ENCODE measurements at regions not wholly inside any gene's neighbourhood (a gene's known extent, or its start where the extent isn't known, plus 50 kb on each side); places are given as distances from the start of the nearest gene placed in this dataset.

- no peak overlapping the region for H3K27ac ChIP-seq (ENCODE audit: low read depth, low read length)
- no peak overlapping the region for H3K9ac ChIP-seq (ENCODE audit: low read depth in 1 of 3, low read length in 3 of 3)
- H3K9me3 ChIP-seq (ENCODE audit: control insufficient read depth in 3 of 3, low read length in 3 of 3): no peaks in the 10 kb centered on the region
- H3K4me3 ChIP-seq (ENCODE audit: low read length in 3 of 3): no peak overlapping the region
- no peaks in the 10 kb centered on the region for H3K4me1 ChIP-seq (ENCODE audit: control insufficient read depth in 3 of 3, insufficient read depth in 3 of 3, low read length in 3 of 3)
- H3K27me3 ChIP-seq (ENCODE audit: control insufficient read depth in 3 of 3, insufficient read depth in 3 of 3, low read length in 3 of 3): no peaks in the 10 kb centered on the region
- H3K36me3 ChIP-seq (ENCODE audit: control insufficient read depth in 3 of 3, insufficient read depth in 3 of 3, low read length in 3 of 3): no peaks in the 10 kb centered on the region
Measured at GRCh38 chr2:183926433-183926832, 671.9 kb upstream of the ZNF804A start.

- no peaks in the 10 kb centered on the region for H3K9me3 ChIP-seq (ENCODE audit: control insufficient read depth in 3 of 3, low read length in 3 of 3)
- no peaks in the 10 kb centered on the region for H3K4me1 ChIP-seq (ENCODE audit: control insufficient read depth in 3 of 3, insufficient read depth in 3 of 3, low read length in 3 of 3)
- H3K36me3 ChIP-seq (ENCODE audit: control insufficient read depth in 3 of 3, insufficient read depth in 3 of 3, low read length in 3 of 3): no peaks in the 10 kb centered on the region
- no peaks in the 10 kb centered on the region for H3K27me3 ChIP-seq (ENCODE audit: control insufficient read depth in 3 of 3, insufficient read depth in 3 of 3, low read length in 3 of 3)
- H3K27ac ChIP-seq (ENCODE audit: low read depth, low read length): no peak overlapping the region
- no peak overlapping the region for H3K4me3 ChIP-seq (ENCODE audit: low read length in 3 of 3)
- H3K9ac ChIP-seq (ENCODE audit: low read depth in 1 of 3, low read length in 3 of 3): no peak overlapping the region
Measured at GRCh38 chr2:183927406-183928325, 670.7 kb upstream of the ZNF804A start.

GRCh38 chr2:183935005-183935404 lies 663.3 kb upstream of the ZNF804A start:
- H3K4me3 ChIP-seq (ENCODE audit: low read length in 3 of 3): no peak overlapping the region
- no peaks in the 10 kb centered on the region for H3K36me3 ChIP-seq (ENCODE audit: control insufficient read depth in 3 of 3, insufficient read depth in 3 of 3, low read length in 3 of 3)
- no peak overlapping the region for H3K9ac ChIP-seq (ENCODE audit: low read depth in 1 of 3, low read length in 3 of 3)
- H3K27me3 ChIP-seq (ENCODE audit: control insufficient read depth in 3 of 3, insufficient read depth in 3 of 3, low read length in 3 of 3): no peaks in the 10 kb centered on the region
- no peaks in the 10 kb centered on the region for H3K4me1 ChIP-seq (ENCODE audit: control insufficient read depth in 3 of 3, insufficient read depth in 3 of 3, low read length in 3 of 3)
- peaks cover 0 to 3% (median 0%) of the 10 kb centered on the region in 3 donors for H3K9me3 ChIP-seq (ENCODE audit: control insufficient read depth in 3 of 3, low read length in 3 of 3)
- no peak overlapping the region for H3K27ac ChIP-seq (ENCODE audit: low read depth, low read length)

GRCh38 chr2:183937220-183937619 lies 661.1 kb upstream of the ZNF804A start:
- Histone ChIP-seq H3K4me1 (ENCODE audit: control insufficient read depth in 3 of 3, insufficient read depth in 3 of 3, low read length in 3 of 3) (no peaks in the 10 kb centered on the region), H3K27me3 (ENCODE audit: control insufficient read depth in 3 of 3, insufficient read depth in 3 of 3, low read length in 3 of 3) (no peaks in the 10 kb centered on the region), H3K27ac (ENCODE audit: low read depth, low read length) (no peak overlapping the region), H3K9ac (ENCODE audit: low read depth in 1 of 3, low read length in 3 of 3) (no peak overlapping the region), H3K36me3 (ENCODE audit: control insufficient read depth in 3 of 3, insufficient read depth in 3 of 3, low read length in 3 of 3) (no peaks in the 10 kb centered on the region), H3K9me3 (ENCODE audit: control insufficient read depth in 3 of 3, low read length in 3 of 3) (peaks cover 0 to 3% (median 0%) of the 10 kb centered on the region in 3 donors), H3K4me3 (ENCODE audit: low read length in 3 of 3) (no peak overlapping the region)

- H3K4me3 ChIP-seq (ENCODE audit: low read length in 3 of 3): no peak overlapping the region
- H3K36me3 ChIP-seq (ENCODE audit: control insufficient read depth in 3 of 3, insufficient read depth in 3 of 3, low read length in 3 of 3): no peaks in the 10 kb centered on the region
- no peaks in the 10 kb centered on the region for H3K4me1 ChIP-seq (ENCODE audit: control insufficient read depth in 3 of 3, insufficient read depth in 3 of 3, low read length in 3 of 3)
- H3K27me3 ChIP-seq (ENCODE audit: control insufficient read depth in 3 of 3, insufficient read depth in 3 of 3, low read length in 3 of 3): no peaks in the 10 kb centered on the region
- H3K9ac ChIP-seq (ENCODE audit: low read depth in 1 of 3, low read length in 3 of 3): no peak overlapping the region
- H3K27ac ChIP-seq (ENCODE audit: low read depth, low read length): no peak overlapping the region
- peaks cover 0 to 2% (median 0%) of the 10 kb centered on the region in 3 donors for H3K9me3 ChIP-seq (ENCODE audit: control insufficient read depth in 3 of 3, low read length in 3 of 3)
Measured at GRCh38 chr2:183946193-183946592, 652.1 kb upstream of the ZNF804A start.

GRCh38 chr2:183948861-183949260 lies 649.5 kb upstream of the ZNF804A start:
- Histone ChIP-seq H3K4me3 (ENCODE audit: low read length in 3 of 3) (no peak overlapping the region), H3K27me3 (ENCODE audit: control insufficient read depth in 3 of 3, insufficient read depth in 3 of 3, low read length in 3 of 3) (no peaks in the 10 kb centered on the region), H3K9me3 (ENCODE audit: control insufficient read depth in 3 of 3, low read length in 3 of 3) (peaks cover 0 to 2% (median 0%) of the 10 kb centered on the region in 3 donors), H3K36me3 (ENCODE audit: control insufficient read depth in 3 of 3, insufficient read depth in 3 of 3, low read length in 3 of 3) (no peaks in the 10 kb centered on the region), H3K4me1 (ENCODE audit: control insufficient read depth in 3 of 3, insufficient read depth in 3 of 3, low read length in 3 of 3) (no peaks in the 10 kb centered on the region), H3K9ac (ENCODE audit: low read depth in 1 of 3, low read length in 3 of 3) (no peak overlapping the region), H3K27ac (ENCODE audit: low read depth, low read length) (no peak overlapping the region)

- no peaks in the 10 kb centered on the region for H3K4me1 ChIP-seq (ENCODE audit: control insufficient read depth in 3 of 3, insufficient read depth in 3 of 3, low read length in 3 of 3)
- H3K9me3 ChIP-seq (ENCODE audit: control insufficient read depth in 3 of 3, low read length in 3 of 3): no peaks in the 10 kb centered on the region
- H3K4me3 ChIP-seq (ENCODE audit: low read length in 3 of 3): no peak overlapping the region
Measured at GRCh38 chr2:183950673-183951072, 647.7 kb upstream of the ZNF804A start.

GRCh38 chr2:183951630-183952029 lies 646.7 kb upstream of the ZNF804A start:
- Histone ChIP-seq H3K9ac (ENCODE audit: low read depth in 1 of 3, low read length in 3 of 3) (no peak overlapping the region), H3K9me3 (ENCODE audit: control insufficient read depth in 3 of 3, low read length in 3 of 3) (no peaks in the 10 kb centered on the region), H3K27ac (ENCODE audit: low read depth, low read length) (no peak overlapping the region), H3K27me3 (ENCODE audit: control insufficient read depth in 3 of 3, insufficient read depth in 3 of 3, low read length in 3 of 3) (no peaks in the 10 kb centered on the region), H3K4me1 (ENCODE audit: control insufficient read depth in 3 of 3, insufficient read depth in 3 of 3, low read length in 3 of 3) (no peaks in the 10 kb centered on the region), H3K36me3 (ENCODE audit: control insufficient read depth in 3 of 3, insufficient read depth in 3 of 3, low read length in 3 of 3) (no peaks in the 10 kb centered on the region), H3K4me3 (ENCODE audit: low read length in 3 of 3) (no peak overlapping the region)

More at GRCh38 chr2:183950673-183951072, 647.7 kb upstream of the ZNF804A start:
- no peaks in the 10 kb centered on the region for H3K27me3 ChIP-seq (ENCODE audit: control insufficient read depth in 3 of 3, insufficient read depth in 3 of 3, low read length in 3 of 3)
- H3K27ac ChIP-seq (ENCODE audit: low read depth, low read length): no peak overlapping the region
- H3K9ac ChIP-seq (ENCODE audit: low read depth in 1 of 3, low read length in 3 of 3): no peak overlapping the region
- no peaks in the 10 kb centered on the region for H3K36me3 ChIP-seq (ENCODE audit: control insufficient read depth in 3 of 3, insufficient read depth in 3 of 3, low read length in 3 of 3)

- Histone ChIP-seq H3K36me3 (ENCODE audit: control insufficient read depth in 3 of 3, insufficient read depth in 3 of 3, low read length in 3 of 3) (no peaks in the 10 kb centered on the region), H3K9me3 (ENCODE audit: control insufficient read depth in 3 of 3, low read length in 3 of 3) (no peaks in the 10 kb centered on the region), H3K27ac (ENCODE audit: low read depth, low read length) (no peak overlapping the region), H3K4me3 (ENCODE audit: low read length in 3 of 3) (no peak overlapping the region), H3K4me1 (ENCODE audit: control insufficient read depth in 3 of 3, insufficient read depth in 3 of 3, low read length in 3 of 3) (no peaks in the 10 kb centered on the region), H3K9ac (ENCODE audit: low read depth in 1 of 3, low read length in 3 of 3) (no peak overlapping the region), H3K27me3 (ENCODE audit: control insufficient read depth in 3 of 3, insufficient read depth in 3 of 3, low read length in 3 of 3) (no peaks in the 10 kb centered on the region)
Measured at GRCh38 chr2:183952741-183953140, 645.6 kb upstream of the ZNF804A start.

- Histone ChIP-seq H3K36me3 (ENCODE audit: control insufficient read depth in 3 of 3, insufficient read depth in 3 of 3, low read length in 3 of 3) (no peaks in the 10 kb centered on the region), H3K4me1 (ENCODE audit: control insufficient read depth in 3 of 3, insufficient read depth in 3 of 3, low read length in 3 of 3) (no peaks in the 10 kb centered on the region), H3K27ac (ENCODE audit: low read depth, low read length) (no peak overlapping the region), H3K9ac (ENCODE audit: low read depth in 1 of 3, low read length in 3 of 3) (no peak overlapping the region), H3K9me3 (ENCODE audit: control insufficient read depth in 3 of 3, low read length in 3 of 3) (no peaks in the 10 kb centered on the region), H3K4me3 (ENCODE audit: low read length in 3 of 3) (no peak overlapping the region), H3K27me3 (ENCODE audit: control insufficient read depth in 3 of 3, insufficient read depth in 3 of 3, low read length in 3 of 3) (no peaks in the 10 kb centered on the region)
Measured at GRCh38 chr2:183963609-183964008, 634.7 kb upstream of the ZNF804A start.
